GM12874 (cell line): ENCODE measurements at regions not wholly inside any gene's neighbourhood (a gene's known extent, or its start where the extent isn't known, plus 50 kb on each side); places are given as distances from the start of the nearest gene placed in this dataset.

Experiments
- CTCF ChIP-seq: IDR thresholded peaks from 2 replicates; pipeline ENCODE4 v1.5.1; 2011; ENCODE audit warnings: low read depth, mild to moderate bottlenecking, control low read depth, low read length, moderate library complexity; ENCODE audit not compliant: insufficient read depth

GRCh38 chrX:95152810-95153209 is 1478.8 kb downstream of the FAM133A start:
- no peak for TF ChIP-seq CTCF

DNA sequence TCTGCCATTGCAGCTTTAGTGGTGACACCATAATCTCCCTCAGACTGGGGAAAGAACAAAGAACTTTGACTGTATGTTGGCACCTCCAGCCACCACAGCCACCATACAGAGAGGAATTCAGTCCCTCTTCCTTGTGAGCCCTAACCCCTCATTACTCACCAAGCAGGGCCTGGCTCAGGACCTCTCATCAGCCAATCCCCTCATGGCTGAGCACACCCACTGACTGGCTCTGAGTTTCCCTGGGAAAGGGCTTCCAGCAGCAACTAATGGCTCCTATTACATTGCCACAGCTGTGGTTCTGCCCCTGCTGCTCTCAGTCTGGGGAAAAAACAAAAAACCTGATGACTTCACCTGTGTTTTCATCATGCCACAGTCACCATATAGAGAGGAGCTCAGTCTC is 1482.6 kb downstream of the FAM133A start:
- no peak for TF ChIP-seq CTCF
